Fibroblast of pulmonary artery (primary cell): ENCODE measurements at regions not wholly inside any gene's neighbourhood (a gene's known extent, or its start where the extent isn't known, plus 50 kb on each side); places are given as distances from the start of the nearest gene placed in this dataset.

Experiments used
- DNase-seq: peaks from one replicate; pipeline ENCODE4 v3.0.0-alpha.2; 2010; ENCODE audit warnings: low read depth
- H3K4me3 ChIP-seq: replicated peaks from 2 replicates; pipeline ENCODE4 v1.5.1; 2011; ENCODE audit warnings: low read depth, mild to moderate bottlenecking, control low read depth, low read length, moderate library complexity
- TF ChIP-seq, protein P1 (sequence below): IDR thresholded peaks from 2 replicates; pipeline ENCODE4 v1.5.1; 2011; ENCODE audit warnings: mild to moderate bottlenecking, control low read depth, low read length, inconsistent platforms; ENCODE audit errors: missing control alignments

DNA sequence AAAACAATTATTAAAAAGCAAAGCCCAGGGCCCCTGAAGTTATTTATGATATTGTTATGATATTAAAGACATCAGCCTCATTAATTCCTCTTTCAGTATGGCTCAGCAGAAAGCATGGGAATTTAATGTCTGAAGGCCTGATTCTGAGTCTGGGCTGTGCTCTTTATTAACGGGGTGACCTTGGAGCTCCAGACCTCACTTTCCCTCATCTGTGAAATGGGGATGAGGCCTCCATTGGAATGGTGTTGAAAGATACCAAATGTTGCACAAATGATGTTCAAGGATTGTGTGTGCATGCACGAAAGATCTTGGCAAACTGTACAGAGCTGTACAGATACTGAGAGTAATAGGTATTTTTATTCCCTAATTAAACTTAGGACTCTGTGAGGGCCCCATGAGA lies 92.3 kb upstream of the PCBD1 start:
- H3K4me3 ChIP-seq, result no peak overlapping the region
- no peak for DNase-seq
- TF ChIP-seq, protein P1, sequence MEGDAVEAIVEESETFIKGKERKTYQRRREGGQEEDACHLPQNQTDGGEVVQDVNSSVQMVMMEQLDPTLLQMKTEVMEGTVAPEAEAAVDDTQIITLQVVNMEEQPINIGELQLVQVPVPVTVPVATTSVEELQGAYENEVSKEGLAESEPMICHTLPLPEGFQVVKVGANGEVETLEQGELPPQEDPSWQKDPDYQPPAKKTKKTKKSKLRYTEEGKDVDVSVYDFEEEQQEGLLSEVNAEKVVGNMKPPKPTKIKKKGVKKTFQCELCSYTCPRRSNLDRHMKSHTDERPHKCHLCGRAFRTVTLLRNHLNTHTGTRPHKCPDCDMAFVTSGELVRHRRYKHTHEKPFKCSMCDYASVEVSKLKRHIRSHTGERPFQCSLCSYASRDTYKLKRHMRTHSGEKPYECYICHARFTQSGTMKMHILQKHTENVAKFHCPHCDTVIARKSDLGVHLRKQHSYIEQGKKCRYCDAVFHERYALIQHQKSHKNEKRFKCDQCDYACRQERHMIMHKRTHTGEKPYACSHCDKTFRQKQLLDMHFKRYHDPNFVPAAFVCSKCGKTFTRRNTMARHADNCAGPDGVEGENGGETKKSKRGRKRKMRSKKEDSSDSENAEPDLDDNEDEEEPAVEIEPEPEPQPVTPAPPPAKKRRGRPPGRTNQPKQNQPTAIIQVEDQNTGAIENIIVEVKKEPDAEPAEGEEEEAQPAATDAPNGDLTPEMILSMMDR, result no peak

DNA sequence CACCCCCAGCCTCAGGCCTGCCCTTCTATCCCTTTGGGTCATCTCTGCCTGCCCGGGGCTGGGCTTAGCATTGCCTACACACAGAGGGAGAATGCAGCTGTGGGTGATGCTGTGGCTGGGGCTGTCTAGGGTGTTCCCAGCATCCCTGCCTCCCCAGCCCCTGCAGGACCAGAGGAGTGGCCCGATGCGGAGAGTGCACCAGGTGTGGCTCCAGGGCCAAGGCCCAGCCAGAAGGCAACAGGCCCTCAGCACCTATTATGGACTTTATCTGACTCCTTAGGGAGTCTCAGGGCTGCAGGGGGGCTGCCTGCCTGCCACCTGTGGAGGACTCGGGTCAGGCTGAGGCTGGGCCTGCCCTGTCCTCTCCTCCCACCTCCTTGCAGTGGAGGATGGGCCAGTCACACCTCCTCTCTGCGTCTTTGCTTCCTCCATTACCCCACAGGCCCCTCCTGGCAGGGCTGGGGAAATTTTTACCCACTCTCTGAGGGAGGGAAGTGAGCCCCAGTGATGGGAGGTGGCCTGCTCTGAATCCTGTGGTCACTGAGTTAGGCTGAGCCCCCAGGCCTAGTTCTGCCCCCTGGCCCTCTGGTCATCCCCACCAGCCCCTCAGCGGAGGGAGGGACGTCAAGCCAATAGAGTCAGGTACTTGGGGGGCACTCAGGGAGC lies 92.9 kb upstream of the PCBD1 start:
- DNase-seq, result no peak
- H3K4me3 ChIP-seq, result no peak overlapping the region
- TF ChIP-seq, protein P1, result no peak

DNA sequence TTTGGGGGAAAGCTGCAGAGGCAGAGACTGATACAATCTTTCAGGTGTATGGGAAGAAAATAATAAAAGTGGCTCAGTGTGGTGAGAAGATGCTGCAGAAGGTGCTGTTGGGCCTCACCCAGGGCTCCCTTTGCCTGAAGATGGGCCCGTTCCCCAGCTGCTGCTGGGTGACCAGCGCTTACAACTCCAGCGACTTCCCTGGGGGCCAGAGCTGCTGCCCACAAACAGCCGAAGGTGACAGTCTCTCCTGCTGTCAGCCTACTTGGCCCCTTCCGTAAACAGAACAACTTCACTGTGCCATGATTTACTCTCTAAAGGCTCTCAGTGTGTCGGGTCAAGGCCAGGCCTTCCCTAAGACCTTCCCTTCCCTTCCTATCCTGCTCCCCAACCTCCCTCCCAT lies 93.6 kb upstream of the PCBD1 start:
- H3K4me3 ChIP-seq, result no peak overlapping the region
- TF ChIP-seq, protein P1, result no peak
- DNase-seq, result no peak

DNA sequence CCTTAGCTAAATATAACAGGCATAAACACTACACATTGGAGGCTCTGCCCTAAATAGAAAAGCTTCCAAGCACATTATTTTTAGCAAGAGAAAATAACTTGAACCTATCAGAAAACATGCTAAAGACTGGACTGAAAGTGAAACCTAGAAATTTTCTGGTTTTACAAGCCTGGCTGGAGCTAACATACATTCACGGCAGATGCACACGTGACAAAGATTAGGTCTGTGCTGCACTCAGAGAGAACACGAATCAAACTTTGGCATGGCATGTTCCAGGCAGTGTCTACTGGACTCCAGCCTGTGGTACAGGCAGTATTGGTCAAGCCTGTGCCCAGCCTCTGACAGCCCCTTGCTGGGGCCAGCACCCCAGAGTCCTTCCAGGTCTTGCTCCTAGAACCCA lies 94.1 kb upstream of the PCBD1 start:
- no peak overlapping the region for H3K4me3 ChIP-seq
- TF ChIP-seq, protein P1, result no peak
- no peak for DNase-seq

DNA sequence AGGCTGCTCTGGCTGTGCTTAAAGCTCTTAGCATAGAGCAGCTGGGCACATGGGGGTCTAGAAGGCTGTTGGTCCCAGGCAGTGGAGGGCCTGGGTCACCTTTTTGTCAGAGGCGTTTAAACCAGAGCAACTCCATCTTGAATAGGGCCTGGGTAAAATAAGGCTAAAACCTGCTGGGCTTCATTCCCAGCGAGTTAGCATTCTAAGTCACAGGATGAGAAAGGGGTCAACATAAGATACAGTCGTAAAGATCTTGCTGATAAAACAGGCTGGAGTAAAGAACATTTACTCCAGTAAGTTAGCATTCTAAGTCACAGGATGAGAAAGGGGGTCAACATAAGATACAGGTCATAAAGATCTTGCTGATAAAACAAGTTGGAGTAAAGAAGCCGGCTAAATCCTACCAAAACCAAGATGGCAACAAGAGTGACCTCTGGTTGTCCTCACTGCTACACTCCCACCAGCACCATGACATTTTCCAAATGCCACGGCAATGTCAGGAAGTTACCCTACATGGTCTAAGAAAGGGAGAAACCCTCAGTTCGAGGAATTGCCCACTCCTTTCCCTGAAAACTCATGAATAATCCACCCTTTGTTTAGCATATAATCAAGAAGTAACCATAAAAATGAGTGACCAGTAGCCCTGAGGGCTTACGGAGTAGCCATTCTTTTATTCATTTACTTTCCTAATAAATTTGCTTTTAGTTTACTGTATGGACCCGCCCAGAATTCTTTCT lies 96.8 kb upstream of the PCBD1 start:
- H3K4me3 ChIP-seq, result no peak overlapping the region
- DNase-seq, result no peak
- TF ChIP-seq, protein P1, result no peak

DNA sequence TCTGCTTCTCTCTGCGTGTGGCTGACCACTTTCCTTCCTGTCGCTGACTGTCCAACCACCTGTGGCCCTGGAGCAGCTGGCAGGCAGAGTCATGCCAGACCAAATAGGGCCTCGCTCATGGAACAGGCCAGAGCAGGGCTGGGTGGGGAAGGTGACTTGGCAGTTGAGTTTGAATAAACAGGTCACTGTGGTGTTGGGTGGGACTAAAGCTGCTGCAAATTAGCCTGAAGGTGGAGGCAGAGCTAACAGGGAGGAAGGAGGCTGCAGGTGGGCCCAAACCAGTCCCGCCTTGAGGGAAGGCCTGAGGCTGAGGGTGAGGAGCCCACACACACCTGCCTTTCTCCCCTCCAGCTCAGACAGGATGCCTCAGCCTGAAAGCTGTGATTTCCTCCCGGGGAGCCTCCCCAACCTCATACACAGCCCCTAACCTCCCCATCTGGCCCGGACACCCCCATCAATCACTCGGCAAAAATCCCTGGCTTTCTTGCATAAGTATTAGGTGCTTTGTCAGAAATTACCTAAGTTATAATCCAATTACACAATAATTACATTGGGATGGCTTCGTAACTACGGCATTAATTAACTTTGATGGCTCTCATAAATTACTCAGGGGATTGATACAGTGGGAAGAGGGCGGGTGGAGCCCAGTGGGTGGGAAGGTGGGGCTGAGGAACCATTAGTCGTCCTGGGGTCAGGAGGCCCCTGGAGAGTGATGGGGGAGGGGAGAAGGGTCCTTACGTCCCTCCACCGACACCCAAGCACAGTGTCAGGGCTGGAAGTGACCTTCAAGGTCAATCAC lies 97.7 kb upstream of the PCBD1 start:
- TF ChIP-seq, protein P1, result no peak
- no peak overlapping the region for H3K4me3 ChIP-seq
- no peak for DNase-seq
